GM12865 (cell line): ENCODE measurements at regions not wholly inside any gene's neighbourhood (a gene's known extent, or its start where the extent isn't known, plus 50 kb on each side); places are given as distances from the start of the nearest gene placed in this dataset.

Source experiments
- DNase-seq: peaks from one replicate; pipeline ENCODE4 v3.0.0; 2010; ENCODE audit warnings: low read depth
- H3K4me3 ChIP-seq: 2 replicates; pipeline ENCODE4 v1.5.1; 2011; ENCODE audit warnings: mild to moderate bottlenecking, low read depth, low read length, control low read depth
- TF ChIP-seq, protein P1 (sequence below): IDR thresholded peaks from 2 replicates; pipeline ENCODE4 v1.5.1; 2011; ENCODE audit warnings: low read length, control low read depth, low read depth, inconsistent platforms; ENCODE audit not compliant: insufficient read depth; ENCODE audit errors: missing control alignments

DNA sequence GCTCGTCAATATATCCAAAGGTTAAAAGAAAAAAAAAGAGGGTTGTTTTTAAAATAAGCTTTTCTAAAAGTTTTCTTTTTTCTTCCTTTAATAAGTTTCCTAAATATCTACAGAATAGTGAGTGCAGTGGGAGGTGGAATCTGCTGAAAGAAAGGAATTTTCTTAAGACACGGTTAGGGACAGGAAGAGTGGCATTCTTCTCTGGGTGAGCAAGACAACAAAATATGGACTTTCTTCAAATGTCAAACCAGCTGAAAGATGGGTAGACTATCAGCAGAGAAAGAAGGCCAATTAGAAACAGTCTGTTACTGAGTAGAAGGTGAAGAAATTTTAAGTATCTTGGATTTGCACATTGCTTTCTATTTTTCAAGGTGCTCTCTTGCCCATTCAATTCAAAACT, 222.7 kb upstream of the PIK3C3 start:
- no peak overlapping the region for H3K4me3 ChIP-seq
- TF ChIP-seq, protein P1, sequence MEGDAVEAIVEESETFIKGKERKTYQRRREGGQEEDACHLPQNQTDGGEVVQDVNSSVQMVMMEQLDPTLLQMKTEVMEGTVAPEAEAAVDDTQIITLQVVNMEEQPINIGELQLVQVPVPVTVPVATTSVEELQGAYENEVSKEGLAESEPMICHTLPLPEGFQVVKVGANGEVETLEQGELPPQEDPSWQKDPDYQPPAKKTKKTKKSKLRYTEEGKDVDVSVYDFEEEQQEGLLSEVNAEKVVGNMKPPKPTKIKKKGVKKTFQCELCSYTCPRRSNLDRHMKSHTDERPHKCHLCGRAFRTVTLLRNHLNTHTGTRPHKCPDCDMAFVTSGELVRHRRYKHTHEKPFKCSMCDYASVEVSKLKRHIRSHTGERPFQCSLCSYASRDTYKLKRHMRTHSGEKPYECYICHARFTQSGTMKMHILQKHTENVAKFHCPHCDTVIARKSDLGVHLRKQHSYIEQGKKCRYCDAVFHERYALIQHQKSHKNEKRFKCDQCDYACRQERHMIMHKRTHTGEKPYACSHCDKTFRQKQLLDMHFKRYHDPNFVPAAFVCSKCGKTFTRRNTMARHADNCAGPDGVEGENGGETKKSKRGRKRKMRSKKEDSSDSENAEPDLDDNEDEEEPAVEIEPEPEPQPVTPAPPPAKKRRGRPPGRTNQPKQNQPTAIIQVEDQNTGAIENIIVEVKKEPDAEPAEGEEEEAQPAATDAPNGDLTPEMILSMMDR, result no peak
- DNase-seq, result no peak

DNA sequence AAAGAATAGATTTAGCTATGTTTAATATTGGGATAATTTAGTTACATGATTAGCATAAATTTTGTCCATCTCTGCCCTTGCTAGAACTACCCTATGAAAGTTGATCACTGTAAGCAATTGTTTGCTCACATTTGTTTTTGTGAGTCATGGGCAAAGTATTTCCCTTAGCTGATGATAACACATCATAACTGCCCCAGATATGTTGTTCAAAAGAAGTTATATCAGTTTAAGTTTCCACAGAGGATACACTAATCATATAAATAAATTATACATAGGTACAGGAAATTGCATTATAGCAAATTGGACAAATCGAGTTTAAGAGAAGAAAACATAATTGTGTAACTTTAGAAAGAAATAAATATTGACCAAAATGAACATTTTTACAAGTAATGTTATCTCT, 223.2 kb upstream of the PIK3C3 start:
- no peak for DNase-seq
- TF ChIP-seq, protein P1, result no peak
- no peak overlapping the region for H3K4me3 ChIP-seq

DNA sequence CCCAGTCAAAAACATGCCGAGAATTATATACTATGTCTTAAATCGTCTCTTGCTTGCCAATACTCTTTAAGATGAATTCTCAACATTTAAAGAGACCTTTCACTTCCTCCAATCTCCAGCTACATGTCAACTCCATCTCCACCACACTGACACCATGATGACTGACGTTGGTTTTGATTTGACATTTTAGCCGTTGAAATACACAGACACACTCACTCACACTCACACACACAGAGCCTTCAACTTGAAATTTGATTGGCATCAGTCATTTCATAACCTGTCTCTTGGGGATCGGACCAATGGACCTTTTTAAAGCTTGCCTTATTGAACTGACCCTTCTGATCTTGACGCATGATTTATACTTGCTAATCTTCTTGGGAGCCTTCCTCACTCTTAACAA, 230.8 kb upstream of the PIK3C3 start:
- TF ChIP-seq, protein P1, result no peak
- no peak for DNase-seq
- no peak overlapping the region for H3K4me3 ChIP-seq

DNA sequence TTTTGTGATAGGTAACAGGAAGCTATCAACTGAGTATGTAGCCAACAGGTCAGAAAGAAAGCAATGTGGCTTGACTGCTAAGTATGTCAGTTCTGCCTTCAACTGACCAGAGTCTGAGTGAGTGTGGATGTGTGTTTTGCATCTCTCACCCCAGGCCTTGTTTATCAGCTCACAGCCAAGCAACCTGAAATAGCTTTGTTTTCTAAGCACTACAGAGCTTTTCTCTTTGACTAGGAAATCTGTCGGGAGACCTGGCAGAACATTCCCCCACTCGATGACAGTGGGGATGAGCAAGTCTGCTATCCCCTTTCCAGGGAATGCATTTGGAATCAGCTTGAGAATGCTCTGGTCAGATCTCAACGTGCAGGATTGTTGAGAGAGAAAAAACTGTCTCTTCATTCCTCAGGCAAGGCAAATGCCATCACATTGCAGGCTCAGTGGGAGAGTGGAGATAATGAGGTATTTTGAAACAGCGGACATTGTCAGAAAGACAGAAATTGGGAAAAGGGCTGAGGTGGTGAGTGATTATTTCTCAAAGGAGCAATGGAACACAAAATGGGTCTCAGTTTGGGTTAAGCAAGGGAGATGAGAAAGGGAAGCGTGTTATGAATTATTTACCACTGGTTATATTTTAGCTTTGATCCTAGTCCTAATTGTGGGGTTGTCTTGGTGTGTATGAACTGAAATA, 233.8 kb upstream of the PIK3C3 start:
- TF ChIP-seq, protein P1, result no peak
- no peak overlapping the region for H3K4me3 ChIP-seq
- DNase-seq, result no peak

DNA sequence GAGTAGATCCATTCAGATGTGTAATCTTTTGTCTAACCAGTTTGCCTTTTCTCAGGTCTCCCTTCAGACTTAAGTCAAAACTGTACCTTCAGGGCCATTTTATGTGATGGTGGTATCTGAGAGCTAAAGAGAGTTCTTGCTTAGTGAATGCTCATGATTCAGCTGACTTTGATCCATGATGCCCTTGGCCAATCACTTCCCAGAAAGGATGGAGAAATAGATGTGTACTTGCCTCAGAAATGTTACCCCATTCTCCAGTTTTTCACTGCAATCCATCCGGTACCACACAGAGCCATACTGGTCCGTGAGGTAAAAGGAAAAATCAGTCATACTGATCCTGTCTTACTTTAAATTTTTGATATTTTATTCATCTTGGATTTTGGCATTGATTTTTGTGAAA, 234.8 kb upstream of the PIK3C3 start:
- H3K4me3 ChIP-seq, result no peak overlapping the region
- no peak for DNase-seq
- TF ChIP-seq, protein P1, result no peak

DNA sequence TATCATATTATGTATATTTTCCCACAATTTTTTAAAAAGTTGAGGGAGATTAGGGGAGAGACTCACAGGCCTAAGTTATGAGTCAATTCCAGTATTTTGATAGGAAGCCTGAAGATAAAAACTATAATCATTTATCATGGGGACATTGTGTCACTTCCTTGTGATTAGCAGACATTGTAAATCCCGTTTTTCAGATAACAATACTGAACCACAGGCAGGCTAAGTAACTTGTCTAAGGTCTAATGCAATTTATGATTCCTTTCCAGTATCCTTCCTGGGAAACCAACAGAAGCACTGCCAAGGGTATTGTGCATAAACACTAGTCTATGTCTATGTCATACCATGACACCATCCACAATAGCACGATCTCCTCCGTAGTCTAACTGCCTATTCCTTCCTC, 235.2 kb upstream of the PIK3C3 start:
- H3K4me3 ChIP-seq, result no peak overlapping the region
- no peak for DNase-seq
- TF ChIP-seq, protein P1, result no peak

DNA sequence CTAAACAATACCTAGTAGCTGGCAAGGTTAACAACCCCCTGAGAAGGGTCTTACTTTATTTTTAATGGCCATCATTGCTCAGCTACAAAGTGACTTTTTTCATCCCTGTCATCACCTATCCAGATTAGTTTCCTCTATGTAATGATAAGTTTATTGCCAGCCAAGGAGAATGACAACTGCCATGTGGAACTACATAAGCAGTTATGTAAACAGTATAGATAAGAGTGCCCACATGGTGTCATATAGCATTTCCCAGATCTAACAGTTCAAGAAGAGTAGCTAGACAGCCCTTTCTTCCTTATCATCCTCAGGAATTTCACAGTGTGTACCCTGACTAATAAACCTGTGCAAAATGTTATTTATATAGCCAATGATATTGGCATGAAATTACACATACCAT, 240.2 kb upstream of the PIK3C3 start:
- TF ChIP-seq, protein P1, result no peak
- no peak for DNase-seq
- H3K4me3 ChIP-seq, result no peak overlapping the region
